NCI-H345 treated with DMSO at 0.1 percent for 48 hours (cell line): ENCODE measurements at regions not wholly inside any gene's neighbourhood (a gene's known extent, or its start where the extent isn't known, plus 50 kb on each side); places are given as distances from the start of the nearest gene placed in this dataset.
"Not testable (repeated sequence)": the region's sequence is repeated elsewhere in the genome, so short reads cannot be mapped to it uniquely, and the experiment has no call there.

Experiments
- DNase-seq: peaks from one replicate; lab custom pipeline; 2025; ENCODE audit not compliant: unreplicated experiment; lab: John Stamatoyannopoulos, UW

GRCh38 chr6:144394210-144394609 lies 109.1 kb downstream of the UTRN start:
- no peak for DNase-seq

GRCh38 chr6:144395014-144395413 lies 109.9 kb downstream of the UTRN start:
- no peak for DNase-seq

- no peak for DNase-seq
Observed at GRCh38 chr6:144395826-144396225, 110.7 kb downstream of the UTRN start.

GRCh38 chr6:144397141-144397540 lies 112.0 kb downstream of the UTRN start:
- no peak for DNase-seq

GRCh38 chr6:144400321-144400720 lies 115.2 kb downstream of the UTRN start:
- no peak for DNase-seq

GRCh38 chr6:144401736-144402733 lies 116.9 kb downstream of the UTRN start:
- DNase-seq = no peak

- DNase-seq = no peak
Observed at GRCh38 chr6:144402750-144403149, 117.6 kb downstream of the UTRN start.

GRCh38 chr6:144405163-144405562 lies 120.0 kb downstream of the UTRN start:
- no peak for DNase-seq

GRCh38 chr6:144406796-144407195 lies 121.7 kb downstream of the UTRN start:
- DNase-seq = no peak

- DNase-seq = no peak
Observed at GRCh38 chr6:144408161-144408560, 123.0 kb downstream of the UTRN start.

- DNase-seq = no peak
Observed at GRCh38 chr6:144410059-144410458, 124.9 kb downstream of the UTRN start.

GRCh38 chr6:144410574-144410973 lies 125.4 kb downstream of the UTRN start:
- not testable (repeated sequence) for DNase-seq

GRCh38 chr6:144411531-144412165 lies 126.5 kb downstream of the UTRN start:
- no peak for DNase-seq

- DNase-seq = no peak
Observed at GRCh38 chr6:144413418-144413817, 128.3 kb downstream of the UTRN start.

- DNase-seq = peak; percentile 42
Observed at GRCh38 chr6:144415014-144415413, 129.9 kb downstream of the UTRN start.

GRCh38 chr6:144415835-144416237 lies 130.7 kb downstream of the UTRN start:
- no peak for DNase-seq

GRCh38 chr6:144416244-144416643 lies 131.1 kb downstream of the UTRN start:
- DNase-seq = no peak

- no peak for DNase-seq
Observed at GRCh38 chr6:144416773-144417172, 131.6 kb downstream of the UTRN start.

GRCh38 chr6:144417681-144418080 lies 132.5 kb downstream of the UTRN start:
- DNase-seq = no peak

GRCh38 chr6:144418959-144419545 lies 133.9 kb downstream of the UTRN start:
- DNase-seq = no peak

GRCh38 chr6:144423167-144423566 lies 138.0 kb downstream of the UTRN start:
- no peak for DNase-seq

GRCh38 chr6:144429753-144430152 lies 144.6 kb downstream of the UTRN start:
- no peak for DNase-seq
